ENCODE measurements at regions not wholly inside any gene's neighbourhood (a gene's known extent, or its start where the extent isn't known, plus 50 kb on each side); places are given as distances from the start of the nearest gene placed in this dataset.

DNA sequence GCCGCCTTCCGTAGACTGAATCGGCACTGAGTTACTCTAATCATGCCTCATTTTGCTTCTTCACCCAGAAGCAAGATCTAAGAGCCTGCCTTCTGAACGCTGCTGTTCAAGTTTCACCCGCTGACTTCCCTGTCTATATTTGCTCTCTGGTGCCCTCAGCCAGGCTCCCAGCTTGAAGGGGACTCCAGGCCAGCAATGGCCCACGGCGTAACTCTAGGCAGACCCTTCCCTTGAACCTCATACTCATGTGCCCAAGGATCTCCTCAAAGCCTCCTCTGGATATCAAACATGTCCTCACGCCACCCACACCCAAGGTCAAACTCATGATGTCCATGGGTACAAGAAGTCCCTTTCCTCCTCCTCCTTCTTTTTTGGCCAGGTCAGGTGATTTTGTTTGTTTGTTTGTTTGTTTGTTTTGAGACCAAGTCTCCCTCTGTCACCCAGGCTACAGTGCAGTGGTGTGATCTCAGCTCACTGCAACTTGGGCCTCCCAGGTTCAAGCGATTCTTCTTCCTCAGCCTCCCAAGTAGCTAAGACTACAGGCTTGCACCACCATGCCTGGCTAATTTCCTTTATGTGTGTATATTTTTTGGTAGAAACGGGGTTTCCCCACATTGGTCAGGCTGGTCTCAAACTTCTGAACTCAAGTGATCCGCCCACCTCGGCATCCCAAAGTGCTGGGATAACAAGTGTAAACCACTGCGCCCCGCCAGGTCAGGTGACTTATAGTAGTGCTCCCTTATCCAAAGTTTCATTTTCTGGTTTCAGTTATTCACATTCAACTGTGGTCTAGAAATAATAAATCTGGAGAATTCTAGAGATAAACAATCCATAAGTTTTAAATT is 239.0 kb downstream of the SYK start:
- H3K4me3 ChIP-seq (ENCODE audit: control insufficient read depth, low read depth, low read length) = no peak overlapping the region
- TF ChIP-seq, protein P1, sequence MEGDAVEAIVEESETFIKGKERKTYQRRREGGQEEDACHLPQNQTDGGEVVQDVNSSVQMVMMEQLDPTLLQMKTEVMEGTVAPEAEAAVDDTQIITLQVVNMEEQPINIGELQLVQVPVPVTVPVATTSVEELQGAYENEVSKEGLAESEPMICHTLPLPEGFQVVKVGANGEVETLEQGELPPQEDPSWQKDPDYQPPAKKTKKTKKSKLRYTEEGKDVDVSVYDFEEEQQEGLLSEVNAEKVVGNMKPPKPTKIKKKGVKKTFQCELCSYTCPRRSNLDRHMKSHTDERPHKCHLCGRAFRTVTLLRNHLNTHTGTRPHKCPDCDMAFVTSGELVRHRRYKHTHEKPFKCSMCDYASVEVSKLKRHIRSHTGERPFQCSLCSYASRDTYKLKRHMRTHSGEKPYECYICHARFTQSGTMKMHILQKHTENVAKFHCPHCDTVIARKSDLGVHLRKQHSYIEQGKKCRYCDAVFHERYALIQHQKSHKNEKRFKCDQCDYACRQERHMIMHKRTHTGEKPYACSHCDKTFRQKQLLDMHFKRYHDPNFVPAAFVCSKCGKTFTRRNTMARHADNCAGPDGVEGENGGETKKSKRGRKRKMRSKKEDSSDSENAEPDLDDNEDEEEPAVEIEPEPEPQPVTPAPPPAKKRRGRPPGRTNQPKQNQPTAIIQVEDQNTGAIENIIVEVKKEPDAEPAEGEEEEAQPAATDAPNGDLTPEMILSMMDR (conservative IDR thresholded peaks at IDR 0.05; ENCODE audit: control insufficient read depth, insufficient read depth, low read depth, low read length) = no peak
- no peak for DNase-seq (ENCODE audit: low read depth)

DNA sequence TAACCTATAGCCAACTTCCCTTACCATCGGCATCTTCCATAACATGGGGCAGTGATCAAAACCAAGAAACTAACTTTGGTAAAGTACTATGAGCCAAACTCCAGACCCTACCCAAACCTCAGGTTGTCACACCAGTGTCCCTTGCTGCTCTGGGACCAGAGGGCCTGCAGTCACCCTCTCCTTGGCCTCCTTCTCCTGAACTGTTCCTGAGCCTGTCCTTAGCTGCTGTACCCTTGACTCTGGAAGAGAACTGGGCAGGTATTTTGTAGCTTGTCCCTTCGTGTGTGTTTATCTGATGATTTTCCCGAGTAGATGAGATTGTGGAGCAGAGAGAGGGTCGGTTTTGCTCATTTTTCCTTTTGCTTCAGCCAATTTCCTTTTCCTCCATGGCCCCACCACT is 240.4 kb downstream of the SYK start:
- H3K4me3 ChIP-seq (ENCODE audit: control insufficient read depth, low read depth, low read length) = no peak overlapping the region
- TF ChIP-seq, protein P1 (conservative IDR thresholded peaks at IDR 0.05; ENCODE audit: control insufficient read depth, insufficient read depth, low read depth, low read length) = no peak
- no peak for DNase-seq (ENCODE audit: low read depth)

DNA sequence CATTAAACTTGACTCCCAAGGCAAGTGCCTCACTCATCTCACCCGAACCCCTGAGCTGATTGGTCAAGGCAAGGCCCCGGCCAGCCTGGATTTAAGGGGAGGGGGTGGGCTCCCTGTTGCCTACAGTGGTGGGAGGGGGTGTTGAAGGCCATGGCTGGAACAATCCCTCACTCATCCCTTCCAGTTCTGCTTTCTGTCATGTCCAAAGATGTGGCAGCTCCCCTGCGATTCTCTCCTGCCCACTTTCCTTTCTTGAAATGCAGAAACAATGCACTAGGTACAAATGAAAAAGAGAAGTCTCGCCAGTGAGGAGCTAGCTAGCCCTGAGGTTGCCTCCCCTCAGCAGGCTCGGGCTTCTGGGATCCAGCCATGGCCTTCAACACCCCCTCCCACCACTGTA is 240.9 kb downstream of the SYK start:
- TF ChIP-seq, protein P1 (conservative IDR thresholded peaks at IDR 0.05; ENCODE audit: control insufficient read depth, insufficient read depth, low read depth, low read length) = no peak
- DNase-seq (ENCODE audit: low read depth) = no peak
- no peak overlapping the region for H3K4me3 ChIP-seq (ENCODE audit: control insufficient read depth, low read depth, low read length)

DNA sequence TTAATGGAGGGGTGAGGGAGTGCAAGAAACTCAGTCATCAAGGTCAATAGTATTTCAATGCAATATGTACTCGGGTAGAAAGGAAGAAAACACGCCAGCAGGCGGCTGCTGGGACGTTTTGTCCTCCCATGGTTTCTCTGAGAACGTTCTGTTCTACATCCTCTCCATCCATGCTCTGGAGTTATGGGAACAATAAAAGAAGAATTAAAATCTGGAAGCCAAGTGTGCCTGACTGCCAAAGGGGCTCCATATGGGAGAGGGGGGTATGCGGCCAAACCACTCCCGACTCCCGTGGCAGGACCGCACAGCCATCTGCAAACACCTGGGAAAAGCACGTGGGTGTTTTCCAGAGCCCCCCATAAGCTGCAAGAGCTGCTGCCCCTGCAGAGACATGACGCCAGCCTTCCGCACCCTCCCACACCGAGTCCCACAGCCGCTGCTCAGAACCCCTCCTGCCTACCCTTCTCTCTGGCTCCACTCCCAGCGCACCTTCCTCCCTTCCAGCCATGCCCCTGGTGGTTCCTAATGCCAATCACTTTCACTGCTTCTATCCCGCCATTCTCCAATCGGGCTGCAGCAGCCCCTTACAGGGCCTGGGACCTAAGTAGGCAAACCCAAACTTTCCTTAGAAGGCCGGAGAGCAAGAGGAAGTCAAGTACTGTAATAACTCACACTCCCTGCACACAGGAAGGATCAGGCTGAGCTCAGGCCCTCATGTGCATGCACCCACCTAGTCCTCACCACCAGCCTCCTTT is 241.6 kb downstream of the SYK start:
- no peak overlapping the region for H3K4me3 ChIP-seq (ENCODE audit: control insufficient read depth, low read depth, low read length)
- peak; percentile 48 for DNase-seq (ENCODE audit: low read depth)
- TF ChIP-seq, protein P1 (conservative IDR thresholded peaks at IDR 0.05; ENCODE audit: control insufficient read depth, insufficient read depth, low read depth, low read length) = no peak

DNA sequence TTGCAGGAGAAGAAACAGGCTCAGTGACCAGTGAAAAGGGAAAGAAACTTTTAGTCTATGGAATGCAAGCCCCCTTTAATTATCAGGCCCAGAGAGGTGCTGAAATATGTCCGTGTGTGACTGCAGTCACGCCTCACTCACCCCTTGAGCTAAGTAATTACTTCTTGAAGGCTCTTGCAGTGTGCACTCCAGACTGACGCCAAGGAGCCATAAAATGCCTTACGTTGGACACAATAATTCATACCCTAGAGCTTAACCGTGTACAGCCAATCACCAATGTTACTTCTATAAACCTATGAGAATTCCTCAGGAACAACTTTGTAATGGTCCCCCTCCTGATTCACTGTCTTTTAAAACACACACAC is 242.2 kb downstream of the SYK start:
- DNase-seq (ENCODE audit: low read depth) = no peak
- TF ChIP-seq, protein P1 (conservative IDR thresholded peaks at IDR 0.05; ENCODE audit: control insufficient read depth, insufficient read depth, low read depth, low read length) = no peak
- H3K4me3 ChIP-seq (ENCODE audit: control insufficient read depth, low read depth, low read length) = no peak overlapping the region

DNA sequence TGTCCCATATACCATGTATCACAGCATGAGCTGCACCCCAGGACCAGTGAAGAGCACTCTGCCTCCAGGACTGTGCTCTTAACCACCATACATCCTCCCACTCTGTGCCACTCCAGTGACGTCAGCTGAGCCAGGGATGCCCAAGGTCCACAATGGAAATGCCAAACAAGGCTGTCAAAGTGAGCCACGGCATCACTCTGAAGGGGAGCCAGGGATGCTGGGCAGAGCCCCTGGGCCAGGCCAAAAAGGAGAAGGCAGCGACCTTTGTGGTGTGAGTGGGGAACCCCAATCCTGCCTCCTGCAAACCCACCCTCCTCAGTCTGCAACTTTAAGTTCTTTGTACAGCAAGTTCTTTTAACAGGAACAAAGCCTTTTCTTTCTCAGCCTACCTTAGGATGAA is 242.7 kb downstream of the SYK start:
- DNase-seq (ENCODE audit: low read depth) = no peak
- TF ChIP-seq, protein P1 (conservative IDR thresholded peaks at IDR 0.05; ENCODE audit: control insufficient read depth, insufficient read depth, low read depth, low read length) = no peak
- H3K4me3 ChIP-seq (ENCODE audit: control insufficient read depth, low read depth, low read length) = no peak overlapping the region

All from fibroblast of mammary gland (primary cell).